Fibroblast of lung (primary cell): ENCODE measurements at regions not wholly inside any gene's neighbourhood (a gene's known extent, or its start where the extent isn't known, plus 50 kb on each side); places are given as distances from the start of the nearest gene placed in this dataset.

Source experiments
- EZH2 ChIP-seq: IDR thresholded peaks from 2 replicates; pipeline ENCODE4 v1.5.1; 2012; ENCODE audit warnings: low read length, control low read depth, mild to moderate bottlenecking; ENCODE audit errors: missing control alignments
- TF ChIP-seq, protein P1 (sequence below), 2 donors: IDR thresholded peaks in 1 of 2; conservative IDR thresholded peaks in 1 of 2; 1 replicate in 1 of 2; 2 replicates in 1 of 2; pipeline ENCODE4 v1.5.1; 2011 to 2012; ENCODE audit warnings: low read length in 2 of 2, control low read depth in 1 of 2, inconsistent platforms in 1 of 2, low read depth in 1 of 2, mild to moderate bottlenecking in 1 of 2

DNA sequence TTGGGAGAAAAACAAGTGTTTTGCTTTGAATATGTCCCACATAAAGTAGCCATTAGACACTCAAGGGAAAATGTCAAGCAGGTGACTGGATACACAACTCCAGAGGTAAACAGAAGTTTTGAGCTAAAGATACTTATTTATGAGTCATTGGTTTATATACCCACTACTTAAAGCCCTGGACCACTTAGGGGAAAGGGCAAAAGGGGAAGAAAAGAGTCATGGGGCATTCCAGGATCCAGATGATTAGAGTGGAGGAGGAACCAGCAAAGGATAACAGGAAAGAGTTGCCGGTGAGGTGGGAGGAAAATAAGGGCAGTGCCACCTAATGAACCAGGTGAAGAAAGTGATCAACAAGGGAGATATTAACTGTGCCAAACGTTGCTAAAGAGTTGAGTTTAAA is 254.2 kb upstream of the NR4A3 start:
- TF ChIP-seq EZH2 = no peak
- TF ChIP-seq, protein P1, sequence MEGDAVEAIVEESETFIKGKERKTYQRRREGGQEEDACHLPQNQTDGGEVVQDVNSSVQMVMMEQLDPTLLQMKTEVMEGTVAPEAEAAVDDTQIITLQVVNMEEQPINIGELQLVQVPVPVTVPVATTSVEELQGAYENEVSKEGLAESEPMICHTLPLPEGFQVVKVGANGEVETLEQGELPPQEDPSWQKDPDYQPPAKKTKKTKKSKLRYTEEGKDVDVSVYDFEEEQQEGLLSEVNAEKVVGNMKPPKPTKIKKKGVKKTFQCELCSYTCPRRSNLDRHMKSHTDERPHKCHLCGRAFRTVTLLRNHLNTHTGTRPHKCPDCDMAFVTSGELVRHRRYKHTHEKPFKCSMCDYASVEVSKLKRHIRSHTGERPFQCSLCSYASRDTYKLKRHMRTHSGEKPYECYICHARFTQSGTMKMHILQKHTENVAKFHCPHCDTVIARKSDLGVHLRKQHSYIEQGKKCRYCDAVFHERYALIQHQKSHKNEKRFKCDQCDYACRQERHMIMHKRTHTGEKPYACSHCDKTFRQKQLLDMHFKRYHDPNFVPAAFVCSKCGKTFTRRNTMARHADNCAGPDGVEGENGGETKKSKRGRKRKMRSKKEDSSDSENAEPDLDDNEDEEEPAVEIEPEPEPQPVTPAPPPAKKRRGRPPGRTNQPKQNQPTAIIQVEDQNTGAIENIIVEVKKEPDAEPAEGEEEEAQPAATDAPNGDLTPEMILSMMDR (conservative IDR thresholded peaks at IDR 0.05 in 1 of 2, IDR thresholded peaks at IDR 0.05 in 1 of 2; ENCODE audit: low read depth in 1 of 2, low read length in 2 of 2) = no peak
